HEK293T (cell line): ENCODE measurements at regions not wholly inside any gene's neighbourhood (a gene's known extent, or its start where the extent isn't known, plus 50 kb on each side); places are given as distances from the start of the nearest gene placed in this dataset.

Source experiments
- ELF4 ChIP-seq: fragments of 450-650 bp; IDR thresholded peaks from 2 replicates; pipeline ENCODE4 v1.6.1; 2017; ENCODE audit warnings: antibody characterized with exemption
- SP1 ChIP-seq: fragments of 450-650 bp; IDR thresholded peaks from 2 replicates; pipeline ENCODE4 v1.6.1; 2017
- SUZ12 ChIP-seq: fragments of 450-650 bp; IDR thresholded peaks from 2 replicates; pipeline ENCODE4 v1.6.1; 2016; ENCODE audit warnings: mild to moderate bottlenecking
- ZNF384 ChIP-seq: fragments of 450-650 bp; IDR thresholded peaks from 2 replicates; pipeline ENCODE4 v1.6.1; 2016

GRCh38 chr12:91766454-91766853 lies 379.2 kb downstream of the BTG1 start:
- TF ChIP-seq SP1 = no peak
- no peak for TF ChIP-seq ZNF384
- TF ChIP-seq SUZ12 = no peak
- TF ChIP-seq ELF4 = no peak
